KBM-7 (cell line): ENCODE measurements at regions not wholly inside any gene's neighbourhood (a gene's known extent, or its start where the extent isn't known, plus 50 kb on each side); places are given as distances from the start of the nearest gene placed in this dataset.
A peak's percentile ranks its signal among the peaks of the same experiment; 100 is the strongest.

Source experiments
- DNase-seq: peaks from one replicate; pipeline ENCODE4 v3.0.0-alpha.2; 2015
- in situ Hi-C: fragments of 300-500 bp; cut with MboI; formaldehyde crosslinking; loops from 2 replicates; pipeline ENCODE4 v1.14.3; 2020; ENCODE audit warnings: low sequenced_read_pairs, low pct_unique_long_range_greater_than_20kb, mixed read lengths

GRCh38 chr5:96576876-96577275 lies 85.3 kb upstream of the CAST start:
- in situ Hi-C loops = no loop called here
- DNase-seq = no peak

GRCh38 chr5:96577909-96578308 lies 84.3 kb upstream of the CAST start:
- in situ Hi-C loops = no loop called here
- DNase-seq = no peak

GRCh38 chr5:96579711-96580110 lies 82.5 kb upstream of the CAST start:
- DNase-seq = no peak
- in situ Hi-C loops = no loop called here

- in situ Hi-C loops = no loop called here
These were observed 79.8 kb upstream of the CAST start for GRCh38 chr5:96582343-96582742.

GRCh38 chr5:96584712-96585111 lies 77.5 kb upstream of the CAST start:
- DNase-seq = peak; percentile 18
- in situ Hi-C loops = no loop called here

More at GRCh38 chr5:96582343-96582742, 79.8 kb upstream of the CAST start:
- no peak for DNase-seq

GRCh38 chr5:96588539-96588938 lies 73.6 kb upstream of the CAST start:
- DNase-seq = no peak
- in situ Hi-C loops = no loop called here

GRCh38 chr5:96590796-96591195 lies 71.4 kb upstream of the CAST start:
- no peak for DNase-seq
- in situ Hi-C loops = no loop called here

GRCh38 chr5:96595300-96596090 lies 66.7 kb upstream of the CAST start:
- in situ Hi-C loops = no loop called here
- peak; percentile 46 for DNase-seq

- in situ Hi-C loops = no loop called here
- DNase-seq = no peak
These were observed 64.6 kb upstream of the CAST start for GRCh38 chr5:96597438-96598020.

GRCh38 chr5:96601200-96601599 lies 61.0 kb upstream of the CAST start:
- in situ Hi-C loops = loop anchor here (25.0 kb wide), 1 partner anchor 561 kb away; no protein-coding TSS in a partner anchor
- DNase-seq = no peak

GRCh38 chr5:96601715-96602244 lies 60.4 kb upstream of the CAST start:
- peak; percentile 64 for DNase-seq
- in situ Hi-C loops = loop anchor here (25.0 kb wide), 1 partner anchor 561 kb away; no protein-coding TSS in a partner anchor

GRCh38 chr5:96602776-96603175 lies 59.4 kb upstream of the CAST start:
- in situ Hi-C loops = loop anchor here (25.0 kb wide), 1 partner anchor 560 kb away; no protein-coding TSS in a partner anchor
- no peak for DNase-seq

GRCh38 chr5:96605144-96605837 lies 56.9 kb upstream of the CAST start:
- no peak for DNase-seq
- in situ Hi-C loops = loop anchor here (25.0 kb wide), 1 partner anchor 557 kb away; no protein-coding TSS in a partner anchor

GRCh38 chr5:96609369-96609768 lies 52.8 kb upstream of the CAST start:
- no peak for DNase-seq
- in situ Hi-C loops = loop anchor here (25.0 kb wide), 1 partner anchor 553 kb away; no protein-coding TSS in a partner anchor

- in situ Hi-C loops = loop anchor here (25.0 kb wide), 1 partner anchor 552 kb away; no protein-coding TSS in a partner anchor
- no peak for DNase-seq
These were observed 51.4 kb upstream of the CAST start for GRCh38 chr5:96610747-96611146.

- in situ Hi-C loops = loop anchor here (25.0 kb wide), 1 partner anchor 550 kb away; no protein-coding TSS in a partner anchor
- no peak for DNase-seq
These were observed 50.2 kb upstream of the CAST start for GRCh38 chr5:96611946-96612345.
